GM12865 (cell line): ENCODE measurements at regions not wholly inside any gene's neighbourhood (a gene's known extent, or its start where the extent isn't known, plus 50 kb on each side); places are given as distances from the start of the nearest gene placed in this dataset.

Experiments
- DNase-seq: peaks from one replicate; pipeline ENCODE4 v3.0.0; 2010; ENCODE audit warnings: low read depth
- H3K4me3 ChIP-seq: 2 replicates; pipeline ENCODE4 v1.5.1; 2011; ENCODE audit warnings: mild to moderate bottlenecking, low read depth, low read length, control low read depth
- CTCF ChIP-seq: IDR thresholded peaks from 2 replicates; pipeline ENCODE4 v1.5.1; 2011; ENCODE audit warnings: low read length, control low read depth, low read depth, inconsistent platforms; ENCODE audit not compliant: insufficient read depth; ENCODE audit errors: missing control alignments

- TF ChIP-seq CTCF = no peak
- H3K4me3 ChIP-seq = no peak overlapping the region
- DNase-seq = no peak
Observed at GRCh38 chr5:142509026-142509425, 176.9 kb downstream of the FGF1 start.

- no peak for TF ChIP-seq CTCF
- DNase-seq = no peak
- no peak overlapping the region for H3K4me3 ChIP-seq
Observed at GRCh38 chr5:142508591-142508990, 177.3 kb downstream of the FGF1 start.

- H3K4me3 ChIP-seq = no peak overlapping the region
- DNase-seq = no peak
- no peak for TF ChIP-seq CTCF
Observed at GRCh38 chr5:142507531-142508372, 178.1 kb downstream of the FGF1 start.

GRCh38 chr5:142506756-142507155 is 179.1 kb downstream of the FGF1 start:
- DNase-seq = no peak
- TF ChIP-seq CTCF = no peak
- no peak overlapping the region for H3K4me3 ChIP-seq

GRCh38 chr5:142506046-142506445 is 179.8 kb downstream of the FGF1 start:
- no peak for TF ChIP-seq CTCF
- H3K4me3 ChIP-seq = no peak overlapping the region
- no peak for DNase-seq

- TF ChIP-seq CTCF = no peak
- H3K4me3 ChIP-seq = no peak overlapping the region
- no peak for DNase-seq
Observed at GRCh38 chr5:142501890-142502289, 177.1 kb upstream of the SPRY4 start.
